Fibroblast of skin of right biceps (primary cell): ENCODE measurements at regions not wholly inside any gene's neighbourhood (a gene's known extent, or its start where the extent isn't known, plus 50 kb on each side); places are given as distances from the start of the nearest gene placed in this dataset.

ENCODE experiments used
- DNase-seq: peaks from one replicate; pipeline ENCODE4 v3.0.0-alpha.2; 2013

DNA sequence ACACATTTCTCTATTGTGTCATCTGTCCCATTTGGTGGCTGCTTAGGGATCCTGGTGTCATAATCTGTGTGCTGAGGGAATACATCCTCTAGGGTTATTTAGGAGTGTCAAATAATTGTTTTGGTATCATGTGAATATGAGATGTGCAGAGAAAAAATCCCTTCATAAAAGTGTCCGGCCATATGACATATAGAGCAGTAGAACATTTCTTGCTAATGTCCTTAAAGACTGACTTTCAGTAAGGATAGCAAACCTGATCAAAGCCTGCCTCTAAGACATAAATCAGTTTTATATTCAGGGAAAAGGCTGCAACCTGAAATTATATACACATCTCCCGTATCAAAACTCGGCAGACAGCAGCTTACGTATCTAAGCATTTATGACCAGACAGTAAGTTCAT lies 211.6 kb downstream of the ADAM29 start:
- DNase-seq = no peak

DNA sequence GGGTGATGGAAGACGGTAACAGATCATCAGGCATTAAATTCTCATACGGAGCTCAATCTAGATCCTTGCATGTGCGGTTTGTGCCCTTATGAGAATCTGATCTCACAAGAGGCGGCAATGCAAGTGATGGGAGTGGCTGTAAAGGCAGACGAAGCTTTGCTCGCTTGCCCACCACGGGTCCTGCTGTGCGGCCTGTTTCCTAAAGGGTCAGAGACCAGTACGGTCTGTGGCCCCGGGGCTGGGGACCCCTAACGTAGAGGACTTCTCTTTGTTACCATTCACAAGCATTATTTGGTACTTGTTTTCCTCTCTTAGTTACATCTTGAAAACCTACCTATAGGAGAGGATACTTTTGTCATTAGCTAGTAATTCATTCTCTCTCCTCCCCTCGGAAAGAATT lies 221.0 kb downstream of the ADAM29 start:
- no peak for DNase-seq

DNA sequence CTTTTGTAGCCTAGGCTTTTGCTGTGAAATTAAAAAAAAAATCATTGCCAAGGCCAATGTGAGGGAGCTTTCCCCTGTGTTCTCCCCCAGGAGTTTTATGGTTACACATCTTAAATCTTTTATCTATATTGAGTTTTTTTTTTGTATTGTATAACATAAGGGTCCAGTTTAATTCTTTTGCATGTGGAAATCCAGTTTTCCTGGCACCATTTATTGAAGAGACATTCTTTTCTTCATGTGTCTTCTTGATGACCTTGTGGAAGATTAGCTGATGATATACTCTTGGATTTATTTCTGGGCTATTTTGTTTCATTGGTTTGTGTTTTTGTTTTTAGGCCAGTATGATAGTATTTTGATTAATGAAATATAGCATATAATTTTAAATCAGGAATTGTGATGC lies 225.0 kb downstream of the ADAM29 start:
- DNase-seq = no peak

DNA sequence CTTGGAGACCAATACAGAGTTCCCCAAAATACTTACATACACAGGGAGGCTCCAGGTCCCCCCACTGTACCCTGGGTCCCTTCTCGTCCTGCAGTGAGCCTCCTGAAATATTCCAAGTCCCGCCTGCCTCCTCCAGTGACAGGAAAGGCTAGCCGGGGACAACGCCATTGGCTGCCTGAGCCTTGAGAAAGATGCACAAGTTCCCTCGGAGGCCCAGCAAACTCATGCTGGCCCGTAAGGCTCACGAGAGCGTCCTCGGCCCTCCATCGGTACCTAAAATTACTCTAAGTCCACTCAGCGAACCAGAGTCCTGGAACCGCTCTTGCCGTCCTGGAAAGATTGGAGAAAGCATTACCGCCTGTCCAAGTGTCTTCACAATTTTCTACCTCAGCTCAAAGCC lies 228.6 kb downstream of the ADAM29 start:
- DNase-seq = no peak

DNA sequence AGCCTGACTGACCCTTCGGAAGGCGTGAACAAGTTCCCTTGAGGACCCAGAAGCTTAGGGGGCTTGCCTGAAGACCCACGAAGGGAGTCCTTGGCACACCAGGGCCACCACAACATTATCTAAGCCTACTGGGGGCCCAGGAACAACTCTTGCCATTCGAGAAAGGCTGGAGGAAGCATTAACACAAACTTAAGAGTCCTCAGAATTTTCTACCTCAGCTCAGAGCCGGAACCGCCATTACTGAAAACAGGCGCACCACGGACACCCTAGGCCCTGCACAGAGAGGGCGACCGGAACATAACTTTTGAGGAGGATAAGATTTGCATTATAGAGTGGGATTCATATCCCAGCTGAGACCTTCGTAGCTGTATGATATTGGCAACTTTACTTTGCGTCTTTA lies 229.1 kb downstream of the ADAM29 start:
- DNase-seq = no peak

DNA sequence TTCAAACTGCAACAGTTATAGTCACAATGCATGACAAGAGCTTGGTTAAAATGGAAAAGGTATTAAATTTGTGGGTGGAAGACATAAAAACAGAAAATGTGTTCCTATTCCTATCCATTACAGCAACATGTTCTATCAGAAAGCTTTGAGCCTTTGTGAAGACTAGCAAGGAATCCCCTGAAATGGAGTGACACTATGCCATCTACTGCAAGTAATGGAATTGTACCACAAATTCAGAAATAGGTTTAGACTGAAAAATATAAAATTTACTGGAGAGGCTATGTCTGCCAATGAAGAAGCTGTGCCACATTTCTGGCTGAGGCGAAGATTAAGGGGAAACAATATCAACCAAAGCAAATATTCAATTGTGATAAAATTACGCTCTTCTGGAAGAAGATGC lies 247.9 kb downstream of the ADAM29 start:
- DNase-seq = no peak

DNA sequence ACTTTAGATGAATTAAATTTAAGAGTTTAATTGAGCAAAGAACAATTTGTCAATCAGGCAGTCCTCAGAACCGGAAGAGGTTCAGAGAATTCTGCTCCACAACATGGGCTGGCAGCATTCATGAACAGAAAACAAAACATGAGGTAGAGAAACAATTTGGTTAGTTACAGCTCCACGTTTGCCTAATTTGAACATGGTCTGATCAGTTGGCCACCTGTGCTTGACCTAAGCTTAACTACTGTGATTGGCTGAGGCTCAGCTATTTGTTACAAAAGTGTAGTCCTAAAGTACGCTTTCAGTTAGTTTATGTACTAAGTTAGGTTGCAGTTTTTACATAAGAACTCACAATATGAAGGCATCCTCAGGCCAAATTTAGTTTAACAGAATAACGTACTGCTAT lies 258.6 kb downstream of the ADAM29 start:
- DNase-seq = no peak

DNA sequence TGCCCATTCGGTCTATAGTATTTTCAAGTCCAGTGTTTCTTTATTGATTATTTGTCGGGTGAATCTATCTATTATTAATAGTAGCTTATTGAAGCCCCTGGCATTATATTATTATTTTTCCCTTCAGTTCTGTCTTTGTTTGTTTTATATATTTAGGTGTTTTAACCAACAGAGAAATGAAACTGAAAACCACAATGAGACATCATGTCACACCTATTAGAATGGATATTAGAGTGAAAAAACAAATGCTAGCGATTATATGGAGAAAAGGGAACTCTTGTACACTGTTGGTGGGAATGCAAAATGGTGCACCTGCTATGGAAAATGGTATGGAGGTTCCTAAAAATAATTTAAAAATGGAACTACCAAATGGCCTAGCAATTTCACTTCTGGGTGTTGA lies 272.5 kb downstream of the ADAM29 start:
- no peak for DNase-seq

DNA sequence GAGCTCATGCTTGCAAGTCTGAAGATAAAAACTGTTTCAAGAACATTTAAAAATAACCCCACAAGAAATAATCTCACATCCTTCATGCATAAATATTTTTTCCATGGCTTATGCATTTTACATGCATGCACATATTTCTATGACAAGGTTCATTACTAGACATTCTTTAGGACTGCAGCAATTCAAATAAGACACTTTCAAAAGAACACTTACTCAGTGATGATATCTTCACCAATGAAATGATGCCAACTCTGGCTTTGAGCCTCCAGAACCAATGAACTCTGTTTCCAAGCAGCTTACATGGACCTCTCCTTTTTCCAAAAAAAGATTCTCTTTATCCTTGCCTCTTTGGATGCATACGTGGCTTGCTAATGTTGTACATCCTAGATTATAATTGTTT lies 279.9 kb downstream of the ADAM29 start:
- DNase-seq = no peak

DNA sequence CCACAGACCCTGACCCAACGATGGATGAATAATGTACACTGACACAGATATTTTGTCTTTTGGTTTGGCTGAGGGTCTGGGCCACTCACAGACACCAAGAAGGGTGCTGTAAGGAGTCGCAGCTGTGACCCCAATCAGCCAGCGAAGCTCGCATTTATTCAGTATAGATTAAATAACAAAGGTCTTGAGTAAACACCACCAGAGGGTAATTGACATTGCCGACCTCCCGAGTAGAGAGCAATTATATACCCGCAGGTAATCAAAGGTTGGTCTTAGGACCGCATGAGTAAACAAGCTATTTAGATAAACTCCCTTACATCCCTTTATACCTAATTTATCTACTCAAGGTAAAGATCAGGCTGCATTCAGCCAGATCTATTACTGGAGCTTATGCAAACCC lies 297.1 kb downstream of the ADAM29 start:
- DNase-seq = no peak

DNA sequence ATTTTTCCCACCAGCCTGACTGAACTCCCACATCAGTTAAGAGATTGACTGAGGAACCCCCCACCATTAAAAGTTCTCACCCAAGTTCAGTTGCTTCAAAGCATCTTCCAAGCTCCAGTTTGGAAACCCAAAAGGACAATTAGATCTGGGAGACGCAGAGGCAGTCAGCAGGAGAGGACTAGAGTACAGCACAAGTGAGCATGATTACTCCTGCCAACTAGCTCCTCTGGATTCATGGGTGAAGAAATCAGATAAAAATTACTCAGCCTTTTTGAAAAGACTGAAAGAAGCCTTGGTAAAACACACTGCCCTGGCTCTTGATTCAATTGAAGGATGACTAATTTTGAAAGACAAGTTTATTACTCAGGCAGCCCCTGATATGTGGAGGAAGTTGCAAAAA lies 297.5 kb downstream of the ADAM29 start:
- no peak for DNase-seq

DNA sequence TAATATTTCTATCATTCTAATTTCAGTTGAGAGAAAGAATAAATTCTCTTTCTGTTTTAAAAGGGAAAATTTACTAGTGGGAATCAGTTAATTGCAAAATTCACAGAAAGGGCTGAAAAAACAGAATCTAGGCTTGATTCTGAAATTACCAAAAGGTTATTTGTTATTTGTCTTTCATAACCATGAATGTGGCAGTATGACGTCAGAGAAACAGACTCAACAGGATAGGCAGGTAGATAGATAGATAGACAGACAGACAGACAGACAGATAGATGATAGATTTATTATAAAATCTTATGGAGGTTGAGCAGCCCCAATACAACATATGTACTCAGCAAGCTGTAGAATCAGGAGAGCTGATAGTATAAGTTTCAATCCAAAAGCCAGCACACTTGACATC lies 311.0 kb downstream of the ADAM29 start:
- DNase-seq = no peak

DNA sequence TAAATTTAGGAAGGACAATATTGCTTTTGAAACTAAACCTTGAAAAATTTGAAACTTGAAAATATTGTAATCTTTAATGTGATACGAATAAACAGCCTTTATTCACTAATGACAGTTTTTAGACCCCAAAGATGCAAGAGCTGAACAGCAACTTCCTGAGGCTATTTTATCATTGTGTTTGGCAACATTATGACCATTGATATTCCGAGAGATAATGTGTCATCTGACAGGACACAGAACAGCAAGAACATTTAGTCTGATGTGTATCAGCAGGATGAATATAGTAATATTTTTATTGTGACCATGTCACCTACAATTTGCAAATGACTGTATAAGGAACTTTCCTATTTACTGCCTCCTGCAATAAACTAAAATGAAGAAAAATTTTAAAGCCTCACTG lies 316.0 kb downstream of the ADAM29 start:
- no peak for DNase-seq

DNA sequence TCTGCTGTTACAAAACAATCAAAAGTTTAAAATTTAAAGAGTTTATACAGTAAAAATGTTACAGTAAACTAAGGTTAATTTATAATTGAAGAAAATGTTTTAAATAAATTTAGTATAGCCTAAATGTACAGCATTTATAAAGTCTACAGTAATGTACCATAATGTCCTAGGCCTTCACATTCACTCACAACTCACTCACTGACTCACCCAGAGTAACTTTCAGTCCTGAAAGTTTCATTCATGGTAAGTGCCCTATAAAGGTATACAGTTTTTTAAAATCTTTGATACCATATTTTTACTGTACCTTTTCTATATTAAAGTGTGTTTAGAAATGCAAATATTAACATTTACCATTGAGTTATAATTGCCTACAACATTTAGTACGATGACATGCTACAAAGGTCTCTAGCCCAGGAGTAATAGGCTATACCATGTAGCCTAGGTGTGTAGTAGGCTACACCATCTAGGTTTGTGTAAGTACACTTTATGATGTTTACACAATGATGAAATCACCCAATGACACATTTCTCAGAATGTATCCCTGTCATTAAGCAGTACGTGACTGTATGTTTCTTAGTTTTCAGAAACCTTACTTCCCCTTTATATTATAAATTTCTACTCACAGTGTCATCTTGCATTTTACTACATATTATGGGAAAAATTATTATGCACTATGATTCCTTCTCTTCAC lies 320.8 kb downstream of the ADAM29 start:
- no peak for DNase-seq

DNA sequence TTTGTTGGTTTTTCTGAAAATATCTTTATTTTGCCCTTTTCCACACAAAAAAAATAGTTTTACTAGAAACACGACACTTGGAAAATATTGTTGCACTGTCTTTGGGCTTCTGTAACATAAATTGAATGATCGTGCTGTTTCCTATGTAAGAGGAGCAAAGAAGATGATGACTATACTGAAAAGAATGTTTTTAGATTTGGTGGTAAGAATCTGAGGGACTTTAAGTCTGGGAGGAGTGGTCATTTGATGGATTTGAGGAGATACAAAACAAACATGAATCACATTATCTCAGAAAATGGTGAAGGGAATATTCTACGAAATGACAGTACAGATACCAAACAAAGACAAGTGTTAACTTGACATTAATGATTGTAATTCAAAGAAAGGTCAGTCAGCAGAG lies 328.8 kb downstream of the ADAM29 start:
- peak; percentile 45 for DNase-seq

DNA sequence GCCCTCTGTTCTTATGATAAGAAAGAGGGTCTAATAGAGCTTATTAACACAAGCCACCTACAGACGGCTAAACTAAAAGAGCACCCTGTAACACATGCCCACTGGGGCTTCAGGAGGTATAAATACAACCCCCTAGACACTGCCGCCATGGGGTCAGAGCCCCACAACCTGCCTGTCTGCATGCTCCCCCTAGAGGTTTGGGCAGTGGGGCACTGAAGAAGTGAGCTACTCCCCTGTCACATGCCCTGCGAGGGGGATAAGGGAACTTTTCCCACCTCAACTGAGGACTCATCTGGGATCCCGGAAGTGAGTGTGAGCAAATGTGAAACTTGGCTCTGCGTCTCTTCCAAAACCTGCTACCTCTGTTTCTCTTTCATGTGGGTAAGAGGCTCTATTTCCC lies 334.5 kb downstream of the ADAM29 start:
- DNase-seq = no peak

DNA sequence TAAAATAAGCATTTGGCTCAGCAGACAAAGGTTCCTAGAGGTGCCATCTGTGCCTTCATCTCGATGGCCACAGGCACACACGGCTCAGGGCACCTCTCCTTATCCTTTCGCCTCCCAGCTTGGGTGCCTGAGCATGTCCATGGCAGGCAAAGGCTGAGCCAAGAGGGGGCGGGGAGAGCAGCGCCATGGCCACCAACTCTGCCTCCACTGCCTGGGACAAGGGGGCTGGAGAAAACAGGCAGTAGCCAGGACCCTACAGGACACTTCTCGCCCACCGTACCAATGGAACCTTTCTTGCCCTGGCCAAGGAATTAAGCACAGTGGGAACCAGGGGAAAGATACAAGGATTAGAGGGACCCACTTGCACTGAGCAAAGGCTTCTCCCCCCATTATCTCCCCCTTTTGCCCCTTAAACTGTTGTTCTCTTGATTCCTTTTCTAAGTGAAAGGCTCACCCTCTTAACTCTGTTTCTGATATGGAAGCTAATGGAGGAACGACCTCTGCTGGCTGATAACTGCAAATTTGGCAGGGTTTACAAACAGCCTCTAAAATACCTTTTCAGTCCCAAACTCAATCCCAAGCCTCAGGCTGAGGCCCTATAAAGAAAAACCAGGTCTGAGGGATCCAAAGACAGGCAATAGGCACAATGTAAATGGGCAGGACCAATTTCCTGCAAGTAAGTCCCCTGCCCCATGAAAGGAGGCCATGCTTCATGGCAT lies 335.2 kb downstream of the ADAM29 start:
- no peak for DNase-seq

DNA sequence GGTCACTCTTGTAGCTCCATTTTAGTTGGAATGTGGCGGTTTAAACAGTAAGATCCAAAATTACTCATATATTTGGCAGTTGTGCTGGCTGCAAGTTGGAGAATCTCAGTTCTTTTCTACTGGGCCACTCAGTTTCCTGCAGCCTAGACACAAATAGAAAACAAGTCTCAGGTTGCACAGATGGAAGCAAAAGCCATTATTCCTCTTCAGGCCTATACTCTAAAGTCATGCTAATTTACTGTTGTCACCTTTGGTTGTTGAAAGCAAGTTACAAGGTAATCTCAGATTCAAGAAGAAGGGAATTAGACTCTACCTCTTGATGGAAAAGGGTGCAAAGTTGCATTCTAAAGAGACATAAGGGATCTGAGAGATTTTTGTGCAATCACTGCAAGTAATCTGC lies 345.4 kb downstream of the ADAM29 start:
- no peak for DNase-seq

DNA sequence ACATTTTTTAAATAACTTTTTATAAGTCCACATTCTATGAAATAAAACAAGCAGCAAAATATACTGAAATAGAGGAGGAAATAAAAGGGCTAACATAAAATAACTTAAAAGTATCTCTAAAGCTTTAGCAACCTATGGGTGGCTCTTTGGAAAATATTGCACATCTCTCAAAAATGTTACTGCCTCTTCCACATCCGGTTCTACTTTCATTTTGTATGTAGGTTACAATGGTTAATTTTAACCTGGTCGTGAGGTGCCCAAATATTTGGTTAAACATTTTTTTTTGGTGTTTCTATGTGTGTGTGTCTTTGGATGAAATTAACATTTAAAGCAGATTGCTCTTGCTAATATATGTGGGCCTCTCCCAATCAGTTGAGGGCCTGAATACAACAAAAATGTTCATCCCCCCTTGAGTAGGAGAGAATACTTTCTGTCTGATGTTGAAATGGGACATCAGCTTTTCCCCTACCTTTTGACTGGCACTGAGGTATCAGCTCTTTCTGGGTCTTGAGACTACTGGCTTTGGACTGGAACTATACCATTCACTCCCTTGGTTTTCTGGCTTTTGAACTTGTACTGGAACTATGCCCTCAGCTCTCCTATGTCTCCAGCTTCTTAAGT lies 353.0 kb downstream of the ADAM29 start:
- no peak for DNase-seq

DNA sequence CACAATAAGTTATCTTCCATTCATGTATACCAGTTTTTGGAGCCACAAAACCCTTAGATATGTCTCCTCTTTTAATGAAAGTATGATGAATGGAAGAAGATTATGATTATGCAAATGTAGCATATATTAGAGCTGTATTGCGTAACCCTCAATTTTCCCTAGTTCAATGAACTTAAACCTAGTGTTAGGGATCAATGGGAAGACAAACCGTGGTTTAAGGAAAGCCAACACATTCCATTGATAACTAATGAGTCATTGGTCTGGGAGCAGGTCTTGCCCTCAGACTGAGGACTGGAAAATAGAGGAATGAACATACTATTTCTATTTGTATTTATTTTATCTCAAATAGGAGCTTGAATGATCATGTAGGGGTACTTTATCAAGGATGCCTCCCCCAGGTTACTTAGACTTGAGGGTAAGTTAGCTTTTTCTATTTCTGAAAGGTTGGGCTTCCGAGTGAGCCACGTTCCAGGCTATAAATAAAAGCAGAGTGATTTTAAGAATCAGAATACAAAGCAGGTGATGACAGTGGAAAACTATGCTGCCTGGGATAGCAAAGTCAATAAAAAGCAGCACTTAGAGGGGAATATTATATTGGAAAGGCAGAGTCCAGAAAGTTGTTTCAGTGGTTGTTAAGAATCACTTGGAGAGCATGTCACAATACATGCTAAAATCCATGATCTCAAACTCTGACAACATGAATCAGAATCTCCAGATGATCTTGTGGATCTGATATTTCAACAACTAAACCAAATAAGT lies 356.0 kb downstream of the ADAM29 start:
- peak; percentile 53 for DNase-seq

DNA sequence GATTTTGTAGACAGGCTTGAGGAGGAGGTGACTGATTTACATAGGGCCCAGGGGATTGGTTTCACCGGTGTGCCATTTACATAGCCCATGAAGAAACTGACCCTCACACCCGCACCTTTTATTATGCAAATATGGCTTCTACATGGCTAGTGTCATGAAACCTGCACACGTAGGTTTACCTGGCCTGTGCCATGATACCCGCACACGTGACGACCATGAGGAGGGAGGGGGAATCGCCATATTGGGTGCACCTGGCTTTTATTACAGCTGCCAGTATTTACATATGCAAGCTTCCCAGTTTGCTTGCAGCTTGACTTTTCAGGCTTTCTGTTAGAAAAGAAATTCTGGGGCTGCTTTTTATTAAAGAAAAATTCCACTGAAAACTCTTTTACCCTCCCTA lies 359.7 kb downstream of the ADAM29 start:
- DNase-seq = no peak

DNA sequence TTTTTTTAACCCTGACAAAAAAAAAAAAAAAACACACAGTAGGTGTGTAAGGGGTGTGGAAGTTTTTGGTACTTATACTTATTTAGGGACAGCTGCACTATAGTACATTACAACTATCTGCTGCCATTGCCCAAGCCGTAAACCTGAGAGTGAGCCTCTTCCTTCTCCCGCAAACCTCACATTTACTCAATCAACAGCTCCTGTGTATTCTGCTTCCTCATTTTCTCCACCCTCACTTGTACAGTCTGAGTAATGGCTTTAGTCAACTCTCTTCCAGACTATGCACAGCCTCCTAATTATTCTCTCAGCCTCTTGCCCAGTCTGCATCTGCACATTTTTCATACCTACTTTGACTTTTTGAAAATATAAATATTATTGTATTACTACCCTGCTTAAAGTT lies 362.0 kb downstream of the ADAM29 start:
- DNase-seq = no peak

DNA sequence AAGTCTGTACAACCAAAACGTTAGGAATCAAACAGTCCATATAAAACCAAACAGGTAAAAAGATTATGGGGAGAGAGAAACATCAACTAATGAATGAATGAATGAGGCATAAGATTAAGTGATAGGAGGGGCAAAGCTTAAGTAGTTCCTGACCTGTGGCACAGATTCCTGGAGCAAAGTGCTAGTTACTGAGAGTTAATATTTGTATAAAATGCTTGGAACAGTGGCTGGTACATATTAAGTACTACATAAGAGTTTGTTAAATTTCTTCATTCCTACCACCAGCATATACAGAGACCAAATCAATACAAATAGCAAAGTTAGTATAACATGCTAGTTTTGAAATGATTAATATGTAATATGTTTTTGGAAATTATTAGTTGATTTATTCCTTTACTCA lies 363.7 kb downstream of the ADAM29 start:
- DNase-seq = no peak

DNA sequence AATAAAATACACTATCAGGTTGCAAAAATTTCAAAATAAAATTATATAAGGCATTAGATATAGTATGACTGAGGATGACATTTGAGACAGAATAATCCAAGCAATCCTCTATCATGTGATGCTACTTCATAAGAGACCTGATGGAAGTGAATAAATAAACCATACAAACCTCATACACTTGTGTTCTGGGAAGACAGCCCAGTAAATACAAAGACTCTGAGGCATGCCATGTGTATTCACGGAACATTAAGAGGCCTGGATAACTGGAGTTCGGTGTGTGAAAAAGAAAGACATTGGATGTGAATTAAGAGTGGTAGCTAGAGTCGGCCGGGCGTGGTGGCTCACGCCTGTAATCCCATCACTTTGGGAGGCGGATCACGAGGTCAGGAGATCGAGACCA lies 364.2 kb downstream of the ADAM29 start:
- no peak for DNase-seq
